Fibroblast of lung (primary cell): ENCODE measurements at regions not wholly inside any gene's neighbourhood (a gene's known extent, or its start where the extent isn't known, plus 50 kb on each side); places are given as distances from the start of the nearest gene placed in this dataset.

Experiments used
- DNase-seq, 2 donors: peaks; one replicate each; pipeline versions ENCODE4 v3.0.0 to v3.0.0-alpha.2; 2010; ENCODE audit warnings: low read depth in 2 of 2
- H2AFZ ChIP-seq: 2 replicates; pipeline ENCODE4 v1.5.1; 2012; ENCODE audit warnings: low read length, control low read depth, inconsistent platforms
- H3K27ac ChIP-seq: 2 replicates; pipeline ENCODE4 v1.5.1; 2011; ENCODE audit warnings: low read length, control low read depth; ENCODE audit not compliant: insufficient read depth
- H3K27me3 ChIP-seq: 2 replicates; pipeline ENCODE4 v1.5.1; 2011; ENCODE audit warnings: mild to moderate bottlenecking, low read length; ENCODE audit not compliant: control insufficient read depth, insufficient read depth
- H3K36me3 ChIP-seq: 2 replicates; pipeline ENCODE4 v1.5.1; 2011; ENCODE audit warnings: low read length; ENCODE audit not compliant: control insufficient read depth, insufficient read depth
- H3K4me1 ChIP-seq: 2 replicates; pipeline ENCODE4 v1.5.1; 2011; ENCODE audit warnings: low read length; ENCODE audit not compliant: control insufficient read depth, insufficient read depth; ENCODE audit errors: extremely low read depth
- H3K4me2 ChIP-seq: 2 replicates; pipeline ENCODE4 v1.5.1; 2011; ENCODE audit warnings: low read length, control low read depth; ENCODE audit not compliant: insufficient read depth; ENCODE audit errors: extremely low read depth
- H3K4me3 ChIP-seq, 4 experiments: fragments of 200-600 bp in 1 of 4; sonication (generic) in 1 of 4; replicated peaks in 1 of 4; 2 replicates each; pipeline ENCODE4 v1.5.1; 2011 to 2016; ENCODE audit warnings: low read length in 4 of 4, low read depth in 3 of 4, mild to moderate bottlenecking in 3 of 4, control low read depth in 2 of 4, inconsistent platforms in 1 of 4, mixed read lengths in 1 of 4; ENCODE audit not compliant: insufficient read depth in 1 of 4; ENCODE audit errors: control extremely low read depth in 1 of 4
- H3K79me2 ChIP-seq: 2 replicates; pipeline ENCODE4 v1.5.1; 2012; ENCODE audit warnings: mild to moderate bottlenecking, low read length, inconsistent platforms; ENCODE audit not compliant: control insufficient read depth, insufficient read depth
- H3K9ac ChIP-seq: 2 replicates; pipeline ENCODE4 v1.5.1; 2011; ENCODE audit warnings: mild to moderate bottlenecking, low read length, control low read depth; ENCODE audit not compliant: insufficient read depth
- H3K9me3 ChIP-seq: 2 replicates; pipeline ENCODE4 v1.5.1; 2012; ENCODE audit warnings: low read depth, low read length; ENCODE audit not compliant: control insufficient read depth, insufficient read depth
- H4K20me1 ChIP-seq: 2 replicates; pipeline ENCODE4 v1.5.1; 2011; ENCODE audit warnings: low read length; ENCODE audit not compliant: control insufficient read depth, insufficient read depth; ENCODE audit errors: extremely low read depth
- EZH2 ChIP-seq: IDR thresholded peaks from 2 replicates; pipeline ENCODE4 v1.5.1; 2012; ENCODE audit warnings: low read length, control low read depth, mild to moderate bottlenecking; ENCODE audit errors: missing control alignments
- TF ChIP-seq, protein P1 (sequence below), 2 donors: IDR thresholded peaks in 1 of 2; conservative IDR thresholded peaks in 1 of 2; 1 replicate in 1 of 2; 2 replicates in 1 of 2; pipeline ENCODE4 v1.5.1; 2011 to 2012; ENCODE audit warnings: low read length in 2 of 2, control low read depth in 1 of 2, inconsistent platforms in 1 of 2, low read depth in 1 of 2, mild to moderate bottlenecking in 1 of 2

- peak; percentile 79 to 98 for DNase-seq
- TF ChIP-seq EZH2, result no peak
- TF ChIP-seq, protein P1, sequence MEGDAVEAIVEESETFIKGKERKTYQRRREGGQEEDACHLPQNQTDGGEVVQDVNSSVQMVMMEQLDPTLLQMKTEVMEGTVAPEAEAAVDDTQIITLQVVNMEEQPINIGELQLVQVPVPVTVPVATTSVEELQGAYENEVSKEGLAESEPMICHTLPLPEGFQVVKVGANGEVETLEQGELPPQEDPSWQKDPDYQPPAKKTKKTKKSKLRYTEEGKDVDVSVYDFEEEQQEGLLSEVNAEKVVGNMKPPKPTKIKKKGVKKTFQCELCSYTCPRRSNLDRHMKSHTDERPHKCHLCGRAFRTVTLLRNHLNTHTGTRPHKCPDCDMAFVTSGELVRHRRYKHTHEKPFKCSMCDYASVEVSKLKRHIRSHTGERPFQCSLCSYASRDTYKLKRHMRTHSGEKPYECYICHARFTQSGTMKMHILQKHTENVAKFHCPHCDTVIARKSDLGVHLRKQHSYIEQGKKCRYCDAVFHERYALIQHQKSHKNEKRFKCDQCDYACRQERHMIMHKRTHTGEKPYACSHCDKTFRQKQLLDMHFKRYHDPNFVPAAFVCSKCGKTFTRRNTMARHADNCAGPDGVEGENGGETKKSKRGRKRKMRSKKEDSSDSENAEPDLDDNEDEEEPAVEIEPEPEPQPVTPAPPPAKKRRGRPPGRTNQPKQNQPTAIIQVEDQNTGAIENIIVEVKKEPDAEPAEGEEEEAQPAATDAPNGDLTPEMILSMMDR (conservative IDR thresholded peaks at IDR 0.05 in 1 of 2, IDR thresholded peaks at IDR 0.05 in 1 of 2; ENCODE audit: low read depth in 1 of 2, low read length in 2 of 2), result no peak
- H4K20me1 ChIP-seq, result no peaks in the 10 kb centered on the region
- no peaks in the 10 kb centered on the region for H3K79me2 ChIP-seq
- H3K27ac ChIP-seq, result no peak overlapping the region
- H3K36me3 ChIP-seq, result no peaks in the 10 kb centered on the region
- no peak overlapping the region for H3K9ac ChIP-seq
- H3K9me3 ChIP-seq, result no peaks in the 10 kb centered on the region
- H2AFZ ChIP-seq, result no peak overlapping the region
- no peaks in the 10 kb centered on the region for H3K4me1 ChIP-seq
- H3K4me3 ChIP-seq, result no peak overlapping the region
- no peak overlapping the region for H3K4me2 ChIP-seq
- H3K27me3 ChIP-seq, result no peaks in the 10 kb centered on the region
These were observed 702.3 kb downstream of the BRINP3 start for GRCh38 chr1:189775343-189775742.

DNA sequence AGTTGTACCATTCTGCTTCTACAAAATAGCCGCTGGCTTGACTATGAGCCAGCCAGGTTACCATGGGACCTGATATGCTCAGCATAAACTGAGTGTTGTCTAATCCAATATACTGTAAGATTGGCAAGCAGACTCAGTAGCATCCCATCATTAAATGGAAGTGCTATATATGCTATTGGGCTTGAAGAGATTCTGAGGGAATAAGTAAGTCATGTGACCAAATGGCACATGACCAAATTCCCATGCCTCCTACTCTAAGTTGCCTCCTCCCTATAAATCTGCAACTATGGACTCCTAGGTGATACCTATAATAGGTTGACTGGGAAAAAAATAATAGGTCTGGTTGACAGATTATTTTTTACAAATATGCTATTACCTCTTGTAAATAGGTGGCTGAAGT, 698.6 kb downstream of the BRINP3 start:
- Histone ChIP-seq H3K9ac (no peak overlapping the region), H3K9me3 (no peaks in the 10 kb centered on the region), H3K36me3 (no peaks in the 10 kb centered on the region), H3K27me3 (no peaks in the 10 kb centered on the region), H3K27ac (no peak overlapping the region), H3K4me3 (no peak overlapping the region), H4K20me1 (no peaks in the 10 kb centered on the region), H3K4me2 (no peak overlapping the region), H3K79me2 (no peaks in the 10 kb centered on the region), H3K4me1 (no peaks in the 10 kb centered on the region), H2AFZ (no peak overlapping the region)
- TF ChIP-seq EZH2, result no peak
- TF ChIP-seq, protein P1 (conservative IDR thresholded peaks at IDR 0.05 in 1 of 2, IDR thresholded peaks at IDR 0.05 in 1 of 2; ENCODE audit: low read depth in 1 of 2, low read length in 2 of 2), result no peak
- DNase-seq, result no peak

GRCh38 chr1:189782295-189782694, 695.4 kb downstream of the BRINP3 start:
- H3K4me1 ChIP-seq, result no peaks in the 10 kb centered on the region
- DNase-seq, result no peak
- no peak overlapping the region for H2AFZ ChIP-seq
- no peaks in the 10 kb centered on the region for H4K20me1 ChIP-seq
- H3K9ac ChIP-seq, result no peak overlapping the region
- no peak overlapping the region for H3K4me3 ChIP-seq
- H3K27me3 ChIP-seq, result no peaks in the 10 kb centered on the region
- H3K36me3 ChIP-seq, result no peaks in the 10 kb centered on the region
- H3K79me2 ChIP-seq, result no peaks in the 10 kb centered on the region
- TF ChIP-seq EZH2, result no peak
- TF ChIP-seq, protein P1 (conservative IDR thresholded peaks at IDR 0.05 in 1 of 2, IDR thresholded peaks at IDR 0.05 in 1 of 2; ENCODE audit: low read depth in 1 of 2, low read length in 2 of 2), result no peak
- no peak overlapping the region for H3K27ac ChIP-seq
- H3K9me3 ChIP-seq, result no peaks in the 10 kb centered on the region
- no peak overlapping the region for H3K4me2 ChIP-seq
